WERI-Rb-1 (cell line): ENCODE measurements at regions not wholly inside any gene's neighbourhood (a gene's known extent, or its start where the extent isn't known, plus 50 kb on each side); places are given as distances from the start of the nearest gene placed in this dataset.
A peak's percentile ranks its signal among the peaks of the same experiment; 100 is the strongest.

ENCODE experiments used
- DNase-seq: peaks from one replicate; pipeline ENCODE4 v3.0.0-alpha.2; 2020
- H3K27ac ChIP-seq: fragments of 250-450 bp; sonication (Bioruptor Pico); 2 replicates; pipeline ENCODE4 v1.5.1; 2020; ENCODE audit warnings: mild to moderate bottlenecking, moderate library complexity
- H3K27me3 ChIP-seq: fragments of 250-450 bp; sonication (Bioruptor Pico); 2 replicates; pipeline ENCODE4 v1.5.1; 2021; ENCODE audit warnings: mild to moderate bottlenecking, low read depth, moderate library complexity; ENCODE audit not compliant: insufficient read depth, severe bottlenecking
- H3K36me3 ChIP-seq: fragments of 250-450 bp; sonication (Bioruptor Pico); 2 replicates; pipeline ENCODE4 v1.5.1; 2020; ENCODE audit warnings: mild to moderate bottlenecking, moderate library complexity
- H3K4me3 ChIP-seq: 2 replicates; pipeline ENCODE4 v1.5.1; 2011; ENCODE audit warnings: low read depth, mild to moderate bottlenecking, control low read depth, low read length
- H3K9me3 ChIP-seq: fragments of 250-450 bp; sonication (Bioruptor Pico); 2 replicates; pipeline ENCODE4 v1.5.1; 2021; ENCODE audit warnings: mild to moderate bottlenecking, moderate library complexity; ENCODE audit not compliant: severe bottlenecking
- TF ChIP-seq, protein P1 (sequence below): IDR thresholded peaks from 2 replicates; pipeline ENCODE4 v1.5.1; 2011; ENCODE audit warnings: low read depth, mild to moderate bottlenecking, control low read depth, inconsistent platforms, low read length

DNA sequence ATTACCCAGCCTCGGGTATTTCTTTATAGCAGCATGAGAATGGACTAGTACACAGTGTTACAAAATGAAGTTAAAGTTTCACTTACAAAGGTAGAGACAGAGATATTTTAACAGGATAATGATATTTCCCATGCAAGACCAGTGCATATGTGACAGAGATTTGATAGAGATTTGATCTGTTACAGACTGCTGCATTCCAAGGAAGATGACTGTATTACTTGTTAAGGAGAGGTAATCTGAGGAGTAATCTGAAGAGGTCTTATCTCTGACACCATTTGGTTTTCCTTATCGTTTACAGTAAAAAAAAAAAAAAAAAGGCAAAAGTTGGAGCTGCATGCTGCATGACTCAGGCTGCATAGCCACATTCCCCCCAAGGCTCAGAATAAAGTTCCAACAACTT is 289.6 kb downstream of the POM121L12 start:
- Histone ChIP-seq H3K27me3 (no peaks in the 10 kb centered on the region), H3K9me3 (no peaks in the 10 kb centered on the region), H3K4me3 (no peak overlapping the region), H3K36me3 (no peaks in the 10 kb centered on the region), H3K27ac (no peak overlapping the region)
- DNase-seq = no peak
- TF ChIP-seq, protein P1, sequence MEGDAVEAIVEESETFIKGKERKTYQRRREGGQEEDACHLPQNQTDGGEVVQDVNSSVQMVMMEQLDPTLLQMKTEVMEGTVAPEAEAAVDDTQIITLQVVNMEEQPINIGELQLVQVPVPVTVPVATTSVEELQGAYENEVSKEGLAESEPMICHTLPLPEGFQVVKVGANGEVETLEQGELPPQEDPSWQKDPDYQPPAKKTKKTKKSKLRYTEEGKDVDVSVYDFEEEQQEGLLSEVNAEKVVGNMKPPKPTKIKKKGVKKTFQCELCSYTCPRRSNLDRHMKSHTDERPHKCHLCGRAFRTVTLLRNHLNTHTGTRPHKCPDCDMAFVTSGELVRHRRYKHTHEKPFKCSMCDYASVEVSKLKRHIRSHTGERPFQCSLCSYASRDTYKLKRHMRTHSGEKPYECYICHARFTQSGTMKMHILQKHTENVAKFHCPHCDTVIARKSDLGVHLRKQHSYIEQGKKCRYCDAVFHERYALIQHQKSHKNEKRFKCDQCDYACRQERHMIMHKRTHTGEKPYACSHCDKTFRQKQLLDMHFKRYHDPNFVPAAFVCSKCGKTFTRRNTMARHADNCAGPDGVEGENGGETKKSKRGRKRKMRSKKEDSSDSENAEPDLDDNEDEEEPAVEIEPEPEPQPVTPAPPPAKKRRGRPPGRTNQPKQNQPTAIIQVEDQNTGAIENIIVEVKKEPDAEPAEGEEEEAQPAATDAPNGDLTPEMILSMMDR = no peak

DNA sequence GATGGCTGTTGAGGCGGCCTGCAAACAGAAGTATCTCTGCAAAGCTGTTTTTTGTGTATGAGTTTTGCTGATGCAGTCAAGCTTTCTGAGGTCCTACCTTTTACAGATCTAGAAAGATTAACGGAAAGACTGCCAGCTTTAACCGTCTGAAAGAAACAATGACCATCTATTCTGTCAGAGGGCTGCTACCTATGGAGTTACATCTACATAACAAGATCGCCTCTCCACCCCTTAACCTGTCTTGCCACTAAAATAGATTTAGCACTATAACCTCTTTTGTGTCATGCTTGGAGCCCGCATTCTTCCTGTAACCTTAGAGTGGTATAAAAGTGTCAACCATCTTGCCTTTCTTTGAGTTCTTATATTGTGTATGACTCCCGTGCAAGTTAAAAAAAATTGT is 291.2 kb downstream of the POM121L12 start:
- Histone ChIP-seq H3K9me3 (no peaks in the 10 kb centered on the region), H3K4me3 (no peak overlapping the region), H3K27me3 (no peaks in the 10 kb centered on the region), H3K36me3 (no peaks in the 10 kb centered on the region), H3K27ac (no peak overlapping the region)
- DNase-seq = no peak
- TF ChIP-seq, protein P1 = no peak

DNA sequence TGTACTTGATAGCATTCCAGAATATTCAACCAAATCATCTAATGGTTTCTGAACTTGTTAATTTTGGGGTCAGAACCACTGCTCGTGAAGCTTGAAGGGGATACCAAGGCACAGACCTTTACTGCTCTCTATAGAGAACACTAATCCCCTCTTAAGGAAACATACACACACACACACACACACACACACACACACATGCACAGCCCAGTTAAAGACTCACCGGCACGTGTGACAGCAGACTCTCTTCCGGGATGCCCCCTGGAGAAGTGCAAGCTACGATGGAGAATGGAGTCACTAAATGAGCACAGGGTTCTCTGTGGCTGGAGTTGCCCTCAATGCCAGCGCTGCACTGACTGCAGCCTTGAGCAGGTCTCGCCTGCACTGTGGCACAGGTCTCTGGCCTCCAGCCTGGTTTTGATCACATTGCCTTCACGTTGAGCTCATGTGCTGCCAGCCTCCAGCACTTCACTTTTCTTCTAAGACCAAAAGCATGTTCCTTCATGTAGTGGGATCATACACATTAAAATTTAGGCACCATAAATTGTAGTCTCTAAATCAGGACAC is 300.8 kb downstream of the POM121L12 start:
- DNase-seq = no peak
- no peak overlapping the region for H3K4me3 ChIP-seq
- no peak overlapping the region for H3K27ac ChIP-seq
- no peaks in the 10 kb centered on the region for H3K27me3 ChIP-seq
- TF ChIP-seq, protein P1 = no peak
- H3K36me3 ChIP-seq = no peaks in the 10 kb centered on the region
- H3K9me3 ChIP-seq = peaks cover 7% of the 10 kb centered on the region

DNA sequence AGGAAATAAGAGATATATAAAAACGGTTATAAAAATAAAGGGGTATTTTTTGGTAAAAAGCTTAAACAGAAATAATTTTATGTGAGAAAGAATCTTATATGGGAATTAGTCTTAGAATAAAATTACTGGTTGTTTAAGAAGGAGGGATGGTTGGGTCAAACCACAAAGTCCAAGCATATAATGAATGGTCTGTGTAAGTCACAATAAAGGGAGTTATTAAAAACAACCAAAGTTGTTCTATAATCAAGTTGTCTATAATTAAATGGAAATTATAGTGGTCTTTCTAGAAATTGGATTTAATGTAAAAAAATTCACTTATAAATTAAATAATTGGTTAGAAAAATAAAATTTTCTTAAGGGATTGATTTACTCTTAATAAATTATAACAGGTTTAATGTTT is 304.8 kb downstream of the POM121L12 start:
- no peaks in the 10 kb centered on the region for H3K27me3 ChIP-seq
- TF ChIP-seq, protein P1 = no peak
- no peak overlapping the region for H3K27ac ChIP-seq
- peaks cover 7% of the 10 kb centered on the region for H3K9me3 ChIP-seq
- DNase-seq = no peak
- H3K36me3 ChIP-seq = no peaks in the 10 kb centered on the region
- no peak overlapping the region for H3K4me3 ChIP-seq

DNA sequence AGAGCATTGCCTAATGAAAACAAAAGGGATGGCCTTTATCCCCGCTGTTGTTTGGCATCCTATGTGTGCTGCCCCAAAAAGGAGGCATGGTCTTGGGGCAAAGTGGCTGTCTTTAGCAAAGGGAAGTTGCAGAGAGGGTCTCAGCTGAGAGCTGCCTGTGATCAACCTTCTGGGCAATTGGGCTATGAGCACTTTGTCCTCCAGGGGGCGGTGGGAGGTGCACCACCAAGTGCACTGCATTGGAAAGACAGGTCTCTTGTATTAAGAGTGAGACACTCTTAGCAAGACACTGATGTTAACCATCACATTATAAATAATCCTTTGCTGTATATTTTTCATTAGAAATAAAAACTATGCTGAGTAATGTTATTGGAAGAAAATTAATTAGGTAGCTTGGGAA is 314.8 kb downstream of the POM121L12 start:
- Histone ChIP-seq H3K4me3 (no peak overlapping the region), H3K9me3 (no peaks in the 10 kb centered on the region), H3K27ac (no peak overlapping the region), H3K36me3 (no peaks in the 10 kb centered on the region), H3K27me3 (no peaks in the 10 kb centered on the region)
- peak; percentile 77 for DNase-seq
- TF ChIP-seq, protein P1 = peak; percentile 88

DNA sequence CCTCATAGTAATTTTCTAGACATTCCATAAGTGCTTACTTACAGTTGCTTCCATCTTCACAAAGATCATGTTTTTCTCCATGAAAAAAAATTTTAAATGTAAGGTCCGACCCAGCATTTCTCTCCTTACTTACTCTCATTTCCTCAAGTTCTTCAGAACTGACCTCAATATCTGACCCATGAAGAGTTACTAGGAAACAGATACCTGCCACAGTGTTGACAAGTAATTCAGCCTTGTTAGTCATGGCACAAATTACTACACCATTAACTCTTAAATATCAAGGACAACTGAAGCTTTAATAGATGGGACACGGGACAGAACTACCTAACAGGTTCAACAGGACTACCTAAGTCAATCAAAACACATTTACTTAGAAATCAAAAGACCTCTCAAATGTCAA is 316.2 kb downstream of the POM121L12 start:
- H3K4me3 ChIP-seq = no peak overlapping the region
- H3K9me3 ChIP-seq = no peaks in the 10 kb centered on the region
- TF ChIP-seq, protein P1 = no peak
- DNase-seq = no peak
- H3K36me3 ChIP-seq = no peaks in the 10 kb centered on the region
- H3K27ac ChIP-seq = no peak overlapping the region
- H3K27me3 ChIP-seq = no peaks in the 10 kb centered on the region
